Retinal pigment epithelial cell (primary cell): ENCODE measurements at regions not wholly inside any gene's neighbourhood (a gene's known extent, or its start where the extent isn't known, plus 50 kb on each side); places are given as distances from the start of the nearest gene placed in this dataset.

Experiments
- DNase-seq: peaks from one replicate; pipeline ENCODE4 v3.0.0-alpha.2; 2010; ENCODE audit warnings: low read depth
- H3K4me3 ChIP-seq: 2 replicates; pipeline ENCODE4 v1.5.1; 2011; ENCODE audit warnings: mild to moderate bottlenecking, low read length, control low read depth, moderate library complexity
- CTCF ChIP-seq: conservative IDR thresholded peaks from 2 replicates; pipeline ENCODE4 v1.5.1; 2011; ENCODE audit warnings: low read depth, low read length, control low read depth, inconsistent platforms

GRCh38 chr3:31472479-31473390 is 60.0 kb upstream of the STT3B start:
- TF ChIP-seq CTCF = no peak
- no peak for DNase-seq

GRCh38 chr3:31476209-31476608 is 56.5 kb upstream of the STT3B start:
- H3K4me3 ChIP-seq = no peak overlapping the region
- no peak for DNase-seq
- TF ChIP-seq CTCF = no peak

More at GRCh38 chr3:31472479-31473390, 60.0 kb upstream of the STT3B start:
- H3K4me3 ChIP-seq = no peak overlapping the region

GRCh38 chr3:31479431-31479830 is 53.3 kb upstream of the STT3B start:
- H3K4me3 ChIP-seq = no peak overlapping the region
- DNase-seq = no peak
- TF ChIP-seq CTCF = no peak

- no peak for DNase-seq
- H3K4me3 ChIP-seq = no peak overlapping the region
- TF ChIP-seq CTCF = no peak
Measured at GRCh38 chr3:31481697-31482096, 51.0 kb upstream of the STT3B start.

- no peak overlapping the region for H3K4me3 ChIP-seq
- DNase-seq = no peak
- TF ChIP-seq CTCF = no peak
Measured at GRCh38 chr3:31482493-31483200, 50.1 kb upstream of the STT3B start.
